Stimulated activated CD8-positive, alpha-beta memory T cell treated with anti-CD3 and anti-CD28 coated beads, Interleukin-15, amount 100 ng/mL, for 1 hour (primary cell): ENCODE measurements at regions not wholly inside any gene's neighbourhood (a gene's known extent, or its start where the extent isn't known, plus 50 kb on each side); places are given as distances from the start of the nearest gene placed in this dataset.

Source experiments
- DNase-seq: peaks from one replicate; pipeline ENCODE4 v3.0.0-alpha.2; 2020; ENCODE audit warnings: low read depth

GRCh38 chr15:62913246-62913645, 129.3 kb upstream of the TPM1 start:
- no peak for DNase-seq

GRCh38 chr15:62914461-62915079, 128.0 kb upstream of the TPM1 start:
- no peak for DNase-seq

DNA sequence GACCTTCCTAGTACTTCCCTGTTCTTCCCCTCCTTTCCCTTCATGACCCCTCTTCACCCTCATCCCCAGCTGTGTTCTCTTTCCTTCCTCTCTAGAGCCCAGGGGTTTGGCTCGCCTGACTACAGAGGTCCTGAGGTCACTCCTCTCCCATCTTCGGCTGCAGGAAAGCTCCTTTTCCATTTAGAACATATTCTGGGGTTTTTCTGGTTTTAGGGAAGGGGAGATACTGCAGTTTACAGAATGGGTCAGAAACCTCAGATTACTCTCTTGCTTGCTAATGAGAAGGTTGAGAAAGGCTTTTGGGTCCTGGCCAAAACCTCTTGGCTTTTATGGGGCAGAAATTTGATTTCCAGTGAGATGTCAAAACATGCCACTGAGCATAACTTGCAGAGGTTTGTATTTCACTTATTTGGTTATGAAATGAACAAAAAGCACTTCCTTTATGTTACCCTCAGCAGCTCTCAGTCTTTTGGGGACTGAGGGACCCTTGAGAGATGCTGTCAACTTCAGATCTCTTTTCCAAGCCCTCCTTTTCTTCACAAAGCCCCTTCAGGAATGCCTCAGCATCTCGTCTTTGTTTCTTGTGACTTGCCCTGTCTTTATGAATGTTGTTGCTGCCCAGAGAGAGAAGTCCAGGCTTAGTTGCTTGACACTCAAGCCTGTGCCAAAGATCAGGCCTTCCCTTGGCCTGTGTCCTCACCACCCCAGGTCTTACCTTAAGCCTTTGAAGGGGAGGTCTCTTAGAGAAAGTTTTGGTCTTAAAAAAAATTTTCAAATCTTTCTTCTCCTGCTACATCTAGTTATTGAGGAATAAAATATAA, 121.7 kb upstream of the TPM1 start:
- no peak for DNase-seq

- no peak for DNase-seq
Measured at GRCh38 chr15:62922514-62922913, 120.0 kb upstream of the TPM1 start.

GRCh38 chr15:62925875-62926274, 116.7 kb upstream of the TPM1 start:
- DNase-seq = no peak

- no peak for DNase-seq
Measured at GRCh38 chr15:62927196-62927595, 115.4 kb upstream of the TPM1 start.

DNA sequence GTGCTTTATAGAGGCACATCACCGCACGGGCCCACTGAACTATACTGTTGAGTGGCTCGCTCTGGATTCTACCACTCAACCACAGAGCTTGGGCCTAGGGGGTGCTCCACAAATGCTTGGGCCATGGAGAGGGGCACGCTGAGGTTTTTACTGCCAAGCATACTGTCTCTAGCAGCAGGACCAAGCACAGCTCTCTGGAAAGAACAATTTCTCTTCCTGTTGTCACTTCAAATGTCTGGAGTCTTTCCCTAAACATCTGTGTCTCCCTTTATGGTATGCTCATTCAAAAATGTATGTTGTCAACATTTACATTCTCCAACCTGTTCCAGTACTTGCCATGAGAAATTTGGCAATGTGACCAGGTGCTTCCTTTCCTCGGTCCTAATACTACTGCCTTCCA, 114.7 kb upstream of the TPM1 start:
- DNase-seq = no peak

GRCh38 chr15:62928242-62928999, 114.1 kb upstream of the TPM1 start:
- no peak for DNase-seq

- no peak for DNase-seq
Measured at GRCh38 chr15:62929000-62929357, 113.6 kb upstream of the TPM1 start.

DNA sequence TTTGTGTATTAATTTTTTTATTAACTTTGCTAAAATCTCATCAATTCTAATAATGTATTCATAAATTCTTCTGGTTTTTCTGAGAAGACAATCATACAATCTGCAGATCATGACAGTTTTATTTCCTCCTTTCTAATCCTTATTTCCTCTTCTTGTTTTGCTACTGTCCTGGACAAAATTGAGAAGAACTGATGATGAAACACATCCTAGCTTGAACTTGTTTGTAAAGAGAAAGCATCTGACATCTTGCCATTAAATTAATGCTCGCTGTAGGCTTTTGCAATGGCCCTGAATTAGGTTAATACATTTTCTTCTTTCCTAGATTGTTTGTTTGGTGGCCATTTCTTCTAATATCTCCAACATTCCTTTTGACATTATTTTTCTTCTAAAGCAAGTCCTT, 110.9 kb upstream of the TPM1 start:
- no peak for DNase-seq

DNA sequence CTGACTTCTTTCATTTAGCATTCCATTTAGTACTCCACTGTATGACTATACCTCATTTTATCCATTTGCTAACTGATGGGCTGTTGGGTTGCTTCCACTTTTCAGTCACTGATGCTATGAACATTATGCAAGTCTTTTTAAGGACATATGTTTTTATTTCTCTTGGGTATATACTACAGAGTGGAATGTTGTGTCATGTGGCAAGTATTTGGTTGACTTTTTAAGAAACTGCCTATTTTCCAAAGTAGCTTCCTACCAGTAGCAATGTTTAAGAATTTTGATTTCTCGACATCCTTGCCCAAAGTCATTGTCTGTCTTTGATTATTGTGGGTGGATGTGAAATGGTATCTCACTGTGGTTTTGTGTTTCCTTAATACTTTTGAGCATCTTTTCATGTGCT, 110.1 kb upstream of the TPM1 start:
- no peak for DNase-seq

DNA sequence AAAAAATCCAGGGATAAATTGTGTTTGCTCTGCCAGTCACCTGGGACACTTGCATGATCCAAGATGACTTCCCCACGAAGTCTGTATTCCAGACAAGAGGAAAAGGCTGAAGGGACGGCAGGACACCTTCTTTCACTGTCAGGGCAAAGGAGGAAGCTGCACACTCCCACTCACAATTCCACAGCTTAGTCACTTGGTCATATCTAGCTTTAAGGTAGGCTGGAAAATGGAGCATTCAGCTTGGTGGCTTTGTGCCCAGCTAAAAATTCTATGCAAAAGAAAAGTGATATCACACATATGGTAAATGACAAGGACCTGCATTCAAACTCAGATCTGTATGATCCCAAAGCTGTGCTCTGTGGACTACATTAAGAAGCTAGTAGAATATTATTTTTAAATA, 109.2 kb upstream of the TPM1 start:
- no peak for DNase-seq

DNA sequence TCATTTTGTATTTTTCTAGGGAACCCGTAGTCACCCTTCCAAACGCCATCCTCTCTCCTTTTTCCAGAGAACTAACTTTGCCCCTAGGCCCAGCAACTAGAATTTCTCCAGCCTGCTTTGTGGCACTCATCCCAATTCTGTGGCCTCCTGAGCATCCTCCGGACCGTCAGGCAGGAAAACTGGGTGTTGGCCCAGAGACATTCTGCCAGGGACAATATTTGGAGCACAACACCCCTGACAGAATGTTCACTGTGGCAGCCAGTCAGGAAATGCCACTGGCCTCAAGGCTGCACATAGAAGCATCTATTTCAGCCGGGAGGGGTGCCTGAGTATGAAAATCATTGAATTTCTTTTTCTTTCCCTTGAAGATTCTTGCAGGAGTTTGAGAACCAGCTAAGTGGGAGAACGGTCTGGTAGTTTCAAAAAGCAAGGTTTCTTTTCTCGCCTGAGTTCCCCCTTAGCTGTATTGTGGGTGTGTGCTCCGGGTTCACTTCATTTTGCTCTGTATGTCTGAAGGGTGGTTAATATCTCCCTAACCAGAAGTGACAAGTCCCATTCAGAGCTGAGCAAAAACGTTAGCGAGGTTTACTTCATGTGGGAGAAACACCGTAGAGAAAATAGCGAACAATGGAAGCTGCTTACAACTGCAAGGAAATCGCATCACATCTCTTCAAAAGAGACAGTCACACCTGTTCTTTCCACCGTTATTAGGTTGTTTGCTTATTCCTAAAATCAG, 108.1 kb upstream of the TPM1 start:
- no peak for DNase-seq

DNA sequence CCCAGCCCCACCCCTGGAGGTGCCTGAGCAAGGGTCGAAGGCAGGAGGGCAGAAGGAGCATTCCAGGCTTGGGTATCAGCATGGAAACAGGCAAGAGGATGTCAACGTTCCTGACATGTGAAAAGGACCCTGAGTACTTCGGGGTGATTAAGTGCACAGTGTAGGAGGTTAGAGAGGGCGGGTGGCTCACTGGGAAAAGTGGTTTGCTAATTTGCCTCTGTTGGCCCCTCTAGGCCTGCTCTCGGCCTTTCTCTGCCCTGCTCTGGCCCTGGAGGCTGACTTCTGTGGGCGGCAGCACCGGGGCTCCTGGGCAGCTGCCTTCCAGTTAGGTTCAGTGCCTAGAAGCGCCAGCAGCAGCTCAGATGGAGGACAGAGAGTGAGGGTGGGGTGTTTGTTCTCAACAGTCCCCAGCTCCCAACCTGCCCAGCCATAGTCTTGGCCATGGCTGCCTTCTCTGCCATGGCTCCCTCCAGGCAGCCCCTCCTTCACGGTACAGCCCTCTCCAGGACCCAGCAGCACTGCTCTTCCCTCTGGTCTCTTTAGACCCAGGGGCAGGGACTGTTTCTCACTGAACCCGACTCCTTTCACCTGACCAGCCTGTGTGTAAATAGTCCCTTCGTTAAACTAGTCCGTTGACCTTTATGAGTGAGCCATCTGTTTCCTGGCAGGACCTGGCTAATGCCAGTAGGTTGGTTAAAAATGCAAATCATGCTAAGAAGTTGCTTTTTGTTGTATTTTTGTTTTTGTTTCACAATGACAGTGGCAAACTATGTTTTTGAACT, 107.1 kb upstream of the TPM1 start:
- DNase-seq = no peak

- no peak for DNase-seq
Measured at GRCh38 chr15:62938825-62939224, 103.7 kb upstream of the TPM1 start.

GRCh38 chr15:62940093-62940754, 102.3 kb upstream of the TPM1 start:
- DNase-seq = no peak

- no peak for DNase-seq
Measured at GRCh38 chr15:62940755-62941361, 101.7 kb upstream of the TPM1 start.

GRCh38 chr15:62941699-62942098, 100.8 kb upstream of the TPM1 start:
- DNase-seq = no peak

DNA sequence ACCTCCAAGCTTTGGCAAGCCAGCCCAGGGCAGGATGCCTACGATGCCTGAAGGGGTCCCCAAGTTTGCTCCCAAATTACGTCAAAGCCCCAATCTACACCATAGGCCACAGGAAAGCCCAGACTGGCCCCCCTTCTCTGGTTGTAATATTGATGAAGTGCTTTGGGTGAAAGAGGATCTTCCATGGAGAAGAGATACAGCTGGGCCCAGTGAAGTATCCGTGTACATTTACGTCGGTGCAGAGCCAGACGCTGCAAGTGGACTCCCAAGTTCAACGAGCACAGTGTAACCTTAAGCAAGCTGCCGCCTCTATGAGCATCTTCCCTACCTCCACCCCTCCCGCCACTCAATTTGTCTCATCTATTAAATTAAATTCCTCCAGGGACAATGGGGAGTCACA, 100.1 kb upstream of the TPM1 start:
- DNase-seq = no peak

DNA sequence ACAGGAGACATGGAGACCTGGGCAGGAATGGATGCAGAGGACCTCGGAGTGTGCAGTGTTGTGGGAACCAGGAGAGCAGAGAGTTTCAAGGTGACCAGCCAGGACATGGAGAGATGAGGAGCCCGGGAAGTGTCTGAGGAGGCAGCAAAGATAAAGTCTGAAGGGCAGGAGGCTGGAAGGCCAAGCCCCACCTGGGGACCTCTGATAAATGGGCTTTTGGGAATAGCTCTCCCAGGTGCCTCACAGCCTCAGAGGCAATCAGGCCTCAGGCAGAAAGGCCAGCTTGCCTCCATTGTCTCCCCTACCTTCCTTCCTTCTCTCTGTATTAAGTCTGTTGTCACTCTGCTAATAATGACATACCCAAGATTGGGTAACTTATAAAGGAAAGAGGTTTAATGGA, 97.5 kb upstream of the TPM1 start:
- no peak for DNase-seq

DNA sequence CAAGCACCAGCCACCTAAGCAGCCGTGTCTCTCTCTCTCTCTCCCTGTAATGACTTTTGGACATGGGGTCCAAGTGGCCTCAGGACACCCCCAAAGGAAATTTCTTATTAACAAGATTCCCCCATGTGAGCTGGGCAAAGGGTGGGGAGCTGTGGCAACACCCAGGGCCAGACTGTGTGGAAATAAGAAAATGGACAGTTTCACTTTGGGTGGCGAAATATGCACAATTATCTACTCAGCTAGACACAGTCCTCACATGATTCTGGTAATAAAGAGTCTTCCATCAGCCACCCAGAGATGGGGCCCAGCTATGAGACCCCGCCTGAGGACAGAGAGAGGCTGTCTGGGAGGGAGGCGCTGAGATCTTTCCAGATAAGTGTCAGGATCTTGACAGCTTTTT, 96.8 kb upstream of the TPM1 start:
- DNase-seq = no peak
